NCI-H2196 (cell line): ENCODE measurements at regions not wholly inside any gene's neighbourhood (a gene's known extent, or its start where the extent isn't known, plus 50 kb on each side); places are given as distances from the start of the nearest gene placed in this dataset.

ENCODE experiments used
- DNase-seq: peaks from one replicate; lab custom pipeline; 2025; ENCODE audit not compliant: unreplicated experiment; lab: John Stamatoyannopoulos, UW

DNA sequence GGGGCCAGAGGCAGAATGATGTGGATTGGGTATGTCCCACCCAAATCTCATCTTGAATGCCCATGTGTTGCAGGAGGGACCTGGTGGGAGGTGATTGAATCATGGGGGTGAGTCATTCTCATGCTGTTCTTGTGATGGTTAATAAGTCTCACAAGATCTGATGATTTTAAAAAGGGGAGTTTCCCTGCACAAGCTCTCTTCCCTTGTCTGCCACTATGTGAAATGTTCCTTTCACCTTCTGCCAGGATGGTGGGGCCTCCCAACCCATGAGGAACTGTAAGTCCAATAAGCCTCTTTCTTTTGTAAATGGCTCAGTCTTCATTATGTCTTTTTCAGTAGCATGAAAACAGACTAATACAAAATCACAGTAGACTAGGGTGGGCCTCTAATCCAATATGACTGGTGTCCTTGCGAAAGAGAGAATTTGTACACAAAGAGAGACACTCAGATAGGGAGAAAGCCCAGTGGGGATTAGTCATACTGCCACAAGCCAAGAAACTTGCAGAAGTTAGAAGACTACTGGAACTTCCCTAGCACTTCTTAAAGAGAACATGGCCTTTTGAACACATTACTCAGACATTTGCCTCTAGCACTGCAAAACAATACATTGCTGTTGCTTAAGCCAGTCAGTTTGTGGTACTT is 68.4 kb downstream of the ANXA1 start:
- no peak for DNase-seq

DNA sequence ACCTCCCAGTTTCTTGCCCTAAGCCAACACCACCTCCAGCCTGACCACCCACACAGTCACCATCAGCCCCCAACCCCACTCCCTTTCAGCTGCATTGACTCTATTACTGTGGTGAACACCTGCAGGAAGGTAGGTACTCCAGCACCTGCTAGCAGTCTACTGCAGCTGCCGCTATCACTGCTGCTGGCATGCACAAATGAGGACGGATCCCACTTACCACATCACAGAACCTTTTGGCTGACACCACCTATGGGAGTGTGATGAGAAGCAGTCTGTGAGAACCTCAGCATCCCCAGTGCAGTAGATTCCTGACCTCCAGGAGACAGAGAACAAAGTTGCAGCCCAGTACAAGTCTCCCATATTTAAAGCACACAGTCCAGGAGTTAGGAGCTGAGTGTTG is 71.9 kb downstream of the ANXA1 start:
- no peak for DNase-seq

GRCh38 chr9:73229543-73229942 is 77.9 kb downstream of the ANXA1 start:
- no peak for DNase-seq

DNA sequence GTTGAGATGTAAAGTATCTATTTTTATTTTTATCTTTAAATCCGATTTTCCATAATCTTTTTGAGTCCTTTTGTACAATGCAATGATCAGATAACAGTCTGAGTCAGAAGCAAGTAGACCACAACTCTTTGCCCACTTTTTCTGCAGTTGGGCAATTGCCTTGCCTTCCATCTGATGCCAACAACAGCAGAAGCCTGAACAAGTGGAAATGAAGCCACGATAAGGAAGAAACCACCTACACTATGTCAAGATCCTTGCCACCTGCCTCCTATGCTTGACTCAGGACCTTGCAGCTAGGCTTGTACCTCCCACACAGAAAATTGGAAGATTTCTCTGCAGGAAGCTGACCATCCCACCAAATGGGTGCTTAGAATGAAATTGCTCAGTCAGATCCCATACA is 78.6 kb downstream of the ANXA1 start:
- no peak for DNase-seq

GRCh38 chr9:73231203-73231602 is 79.5 kb downstream of the ANXA1 start:
- DNase-seq = no peak

GRCh38 chr9:73233359-73234007 is 81.8 kb downstream of the ANXA1 start:
- no peak for DNase-seq

GRCh38 chr9:73234008-73234360 is 82.3 kb downstream of the ANXA1 start:
- no peak for DNase-seq

DNA sequence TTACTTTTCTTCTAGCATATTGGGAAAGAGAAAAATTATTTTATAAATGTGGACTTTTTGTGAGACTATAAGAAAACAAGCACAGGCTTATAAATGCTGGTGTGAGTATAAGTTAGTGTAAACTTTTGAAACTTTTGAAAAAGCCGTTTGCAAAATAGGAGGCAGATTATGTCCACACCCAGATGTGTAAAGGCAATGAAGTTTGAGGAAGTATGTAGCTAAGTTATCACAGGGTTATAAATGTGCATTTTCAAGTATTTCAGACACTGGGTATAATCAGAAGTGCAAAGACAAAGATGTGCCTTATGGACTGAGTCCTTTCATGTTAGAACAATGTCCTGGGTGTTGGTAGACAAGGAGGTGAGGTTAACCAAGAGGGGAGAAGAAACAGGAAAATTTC is 85.5 kb downstream of the ANXA1 start:
- DNase-seq = no peak

GRCh38 chr9:73239570-73240265 is 88.1 kb downstream of the ANXA1 start:
- DNase-seq = no peak

GRCh38 chr9:73243078-73243477 is 91.4 kb downstream of the ANXA1 start:
- DNase-seq = no peak

- DNase-seq = no peak
Observed at GRCh38 chr9:73259086-73259696, 107.5 kb downstream of the ANXA1 start.

DNA sequence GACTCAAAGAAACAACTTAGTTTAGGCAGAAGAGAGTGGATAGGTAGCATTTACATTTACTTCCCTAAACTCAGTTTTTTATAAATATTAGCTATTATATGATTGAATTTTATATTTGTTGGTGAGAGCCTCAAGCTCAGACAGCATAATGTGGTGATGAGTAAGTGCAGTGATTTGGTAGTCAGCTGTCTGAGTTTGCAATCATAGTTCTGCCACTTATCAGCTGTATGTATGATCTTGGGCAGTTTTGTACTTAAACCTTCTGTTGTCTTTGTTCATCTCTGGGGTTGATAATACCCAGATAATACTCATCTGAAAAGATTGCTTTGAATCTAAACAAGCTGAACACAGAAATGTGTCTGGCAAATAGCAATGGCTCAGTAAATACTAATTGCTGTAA is 108.8 kb downstream of the ANXA1 start:
- no peak for DNase-seq

DNA sequence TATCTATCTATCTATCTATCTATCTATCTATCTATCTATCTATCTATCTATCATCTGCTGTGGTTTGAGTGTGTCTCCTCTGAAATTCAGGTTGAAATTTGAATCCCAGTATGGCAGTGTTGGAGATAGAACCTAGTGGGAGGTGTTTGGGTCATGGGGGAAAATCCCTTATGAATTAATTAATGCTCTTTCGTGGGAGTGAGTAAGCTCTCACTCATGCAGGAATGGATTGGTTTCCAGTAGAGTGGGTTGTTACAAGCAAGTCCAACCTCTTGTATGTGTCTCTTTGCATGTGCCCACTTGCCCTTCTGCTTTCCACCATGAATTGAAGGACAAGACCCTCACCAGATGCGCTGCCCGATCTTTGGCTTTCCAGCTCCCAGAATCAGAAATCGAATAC is 113.0 kb downstream of the ANXA1 start:
- DNase-seq = no peak

GRCh38 chr9:73265876-73266275 is 114.2 kb downstream of the ANXA1 start:
- no peak for DNase-seq

- peak; percentile 1 for DNase-seq
Observed at GRCh38 chr9:73269430-73270101, 117.9 kb downstream of the ANXA1 start.

DNA sequence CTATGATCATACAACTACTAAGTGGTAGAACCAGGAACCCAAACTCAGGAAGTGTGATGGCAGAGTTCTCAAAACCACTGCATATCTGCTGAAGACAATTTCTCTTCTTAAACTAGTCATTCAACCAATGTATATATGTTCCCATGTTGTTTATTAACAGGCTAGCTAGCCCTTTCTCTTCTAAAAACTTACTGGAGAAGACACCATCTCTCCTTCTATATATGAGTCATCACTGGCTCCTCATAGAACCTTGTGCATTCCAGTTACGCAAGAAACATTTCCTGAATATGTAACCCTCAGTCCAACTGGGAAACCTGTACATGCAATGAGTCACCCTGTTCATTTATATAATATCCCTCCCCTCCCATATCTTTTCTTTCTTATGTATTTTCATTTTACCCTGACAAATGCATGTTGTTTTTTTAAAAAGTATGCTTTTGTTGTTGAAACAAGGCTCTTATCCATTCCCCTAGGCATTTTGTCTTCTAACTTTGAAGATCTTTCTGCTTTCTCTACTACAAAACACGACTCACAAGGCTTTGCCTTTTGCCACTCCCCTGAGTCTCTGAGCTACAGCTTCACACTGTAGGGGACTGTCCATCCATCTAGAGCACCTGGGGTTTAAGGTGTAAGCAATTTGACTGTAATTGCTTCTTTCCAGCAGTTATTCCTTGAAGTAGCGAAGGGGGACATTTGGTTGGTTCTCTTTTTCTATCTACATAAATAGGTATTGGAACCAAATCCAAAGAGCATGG is 119.5 kb downstream of the ANXA1 start:
- DNase-seq = no peak

- DNase-seq = no peak
Observed at GRCh38 chr9:73280113-73280512, 128.4 kb downstream of the ANXA1 start.

DNA sequence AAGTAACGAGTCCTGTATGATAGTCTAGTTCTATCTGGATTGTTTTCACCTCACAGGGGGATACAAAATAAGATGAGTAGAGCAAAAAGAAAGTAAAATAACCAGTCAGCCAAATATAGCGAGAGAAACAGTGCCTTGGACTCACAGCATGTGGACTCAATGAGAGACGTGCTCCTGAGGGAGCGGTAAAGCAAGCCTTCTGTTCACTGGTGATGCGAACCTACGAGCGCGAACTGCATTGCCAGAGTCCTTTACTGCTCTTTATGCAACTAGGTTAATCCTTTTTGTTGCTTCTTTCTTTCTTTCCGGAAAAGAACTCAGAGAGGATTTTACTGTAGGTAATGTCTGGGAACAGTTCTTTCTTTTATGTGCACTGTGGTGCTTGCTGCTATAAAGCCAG is 132.7 kb downstream of the ANXA1 start:
- DNase-seq = no peak

GRCh38 chr9:73294336-73294735 is 142.7 kb downstream of the ANXA1 start:
- DNase-seq = no peak

DNA sequence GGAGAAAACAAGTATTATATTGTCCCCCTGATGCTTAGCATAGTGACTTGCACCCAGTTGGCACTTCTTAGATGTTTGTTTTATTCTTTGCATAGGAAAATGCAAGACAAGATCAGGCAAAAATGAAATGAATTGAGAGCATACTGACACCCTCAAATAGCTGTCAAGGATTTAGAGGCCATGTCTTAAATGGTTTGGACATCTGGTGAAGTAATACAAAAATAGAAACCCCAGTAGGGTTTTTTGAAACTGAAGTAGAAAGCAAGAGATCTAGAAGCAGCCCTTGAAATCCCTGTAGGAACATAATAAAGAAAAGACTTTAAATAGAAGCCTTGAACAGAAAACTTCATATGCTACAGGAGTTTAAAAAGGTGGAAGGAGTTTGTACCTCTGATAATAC is 174.3 kb downstream of the ANXA1 start:
- no peak for DNase-seq

GRCh38 chr9:73327149-73327548 is 175.5 kb downstream of the ANXA1 start:
- no peak for DNase-seq
